HG02798 (cell line): ENCODE measurements at regions not wholly inside any gene's neighbourhood (a gene's known extent, or its start where the extent isn't known, plus 50 kb on each side); places are given as distances from the start of the nearest gene placed in this dataset.

Source experiments
- ATAC-seq: cut with Tn5 transposase; IDR thresholded peaks from one replicate; pipeline ENCODE4 v1.9.1; 2021; ENCODE audit warnings: mild to moderate bottlenecking; ENCODE audit not compliant: unreplicated experiment, poor library complexity

- no peak for ATAC-seq
Measured at GRCh38 chr2:144094408-144095151, 425.3 kb downstream of the ZEB2 start.

- ATAC-seq: no peak
Measured at GRCh38 chr2:144091622-144092021, 428.3 kb downstream of the ZEB2 start.

- ATAC-seq: no peak
Measured at GRCh38 chr2:144088863-144089262, 431.1 kb downstream of the ZEB2 start.

- no peak for ATAC-seq
Measured at GRCh38 chr2:144086965-144087364, 433.0 kb downstream of the ZEB2 start.

- ATAC-seq: no peak
Measured at GRCh38 chr2:144085016-144085415, 434.9 kb downstream of the ZEB2 start.

GRCh38 chr2:144084114-144084661, 435.7 kb downstream of the ZEB2 start:
- ATAC-seq: no peak

GRCh38 chr2:144083211-144083610, 436.7 kb downstream of the ZEB2 start:
- no peak for ATAC-seq

GRCh38 chr2:144082777-144083176, 437.1 kb downstream of the ZEB2 start:
- no peak for ATAC-seq

GRCh38 chr2:144082327-144082726, 437.6 kb downstream of the ZEB2 start:
- ATAC-seq: no peak

GRCh38 chr2:144081272-144081671, 438.6 kb downstream of the ZEB2 start:
- no peak for ATAC-seq

GRCh38 chr2:144079803-144080202, 440.1 kb downstream of the ZEB2 start:
- ATAC-seq: no peak

- ATAC-seq: no peak
Measured at GRCh38 chr2:144078802-144079724, 440.9 kb downstream of the ZEB2 start.

- no peak for ATAC-seq
Measured at GRCh38 chr2:144078106-144078505, 441.8 kb downstream of the ZEB2 start.

GRCh38 chr2:144074450-144074849, 445.5 kb downstream of the ZEB2 start:
- no peak for ATAC-seq

GRCh38 chr2:144071461-144071860, 448.5 kb downstream of the ZEB2 start:
- no peak for ATAC-seq

- ATAC-seq: no peak
Measured at GRCh38 chr2:144067506-144067905, 452.4 kb downstream of the ZEB2 start.

- no peak for ATAC-seq
Measured at GRCh38 chr2:144063602-144064001, 456.3 kb downstream of the ZEB2 start.

- ATAC-seq: no peak
Measured at GRCh38 chr2:144054911-144055310, 465.0 kb downstream of the ZEB2 start.

GRCh38 chr2:144052083-144052482, 467.8 kb downstream of the ZEB2 start:
- no peak for ATAC-seq

- no peak for ATAC-seq
Measured at GRCh38 chr2:144049137-144049536, 470.8 kb downstream of the ZEB2 start.

GRCh38 chr2:144048631-144049060, 471.3 kb downstream of the ZEB2 start:
- ATAC-seq: no peak
